ENCODE measurements at regions not wholly inside any gene's neighbourhood (a gene's known extent, or its start where the extent isn't known, plus 50 kb on each side); places are given as distances from the start of the nearest gene placed in this dataset.

DNA sequence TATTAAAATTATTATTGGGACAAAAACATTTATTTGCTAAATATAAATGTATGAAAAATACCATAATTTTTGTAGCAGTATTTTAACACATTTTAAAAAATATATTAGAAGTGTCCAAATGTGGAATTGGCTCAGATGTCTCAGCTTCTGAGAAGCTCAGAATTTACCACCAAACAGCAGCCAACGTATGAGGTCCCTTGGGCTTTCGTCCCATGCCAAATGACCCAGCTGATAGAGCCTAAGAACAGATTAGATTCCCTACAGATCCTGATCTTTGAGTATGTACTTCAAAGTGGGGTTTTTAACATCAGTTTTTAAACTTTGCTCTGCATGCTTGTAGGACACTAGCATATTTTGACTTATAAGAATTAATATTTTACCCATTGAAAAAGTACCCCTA is 77.3 kb upstream of the RPS23 start (continued):
- TF ChIP-seq, protein P1, sequence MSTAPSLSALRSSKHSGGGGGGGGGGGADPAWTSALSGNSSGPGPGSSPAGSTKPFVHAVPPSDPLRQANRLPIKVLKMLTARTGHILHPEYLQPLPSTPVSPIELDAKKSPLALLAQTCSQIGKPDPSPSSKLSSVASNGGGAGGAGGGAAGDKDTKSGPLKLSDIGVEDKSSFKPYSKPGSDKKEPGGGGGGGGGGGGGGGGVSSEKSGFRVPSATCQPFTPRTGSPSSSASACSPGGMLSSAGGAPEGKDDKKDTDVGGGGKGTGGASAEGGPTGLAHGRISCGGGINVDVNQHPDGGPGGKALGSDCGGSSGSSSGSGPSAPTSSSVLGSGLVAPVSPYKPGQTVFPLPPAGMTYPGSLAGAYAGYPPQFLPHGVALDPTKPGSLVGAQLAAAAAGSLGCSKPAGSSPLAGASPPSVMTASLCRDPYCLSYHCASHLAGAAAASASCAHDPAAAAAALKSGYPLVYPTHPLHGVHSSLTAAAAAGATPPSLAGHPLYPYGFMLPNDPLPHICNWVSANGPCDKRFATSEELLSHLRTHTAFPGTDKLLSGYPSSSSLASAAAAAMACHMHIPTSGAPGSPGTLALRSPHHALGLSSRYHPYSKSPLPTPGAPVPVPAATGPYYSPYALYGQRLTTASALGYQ (CRISPR knock-in tag; IDR thresholded peaks at IDR 0.05): no peak
- no peak for TF ChIP-seq MATR3 (CRISPR knock-in tag; IDR thresholded peaks at IDR 0.05)

DNA sequence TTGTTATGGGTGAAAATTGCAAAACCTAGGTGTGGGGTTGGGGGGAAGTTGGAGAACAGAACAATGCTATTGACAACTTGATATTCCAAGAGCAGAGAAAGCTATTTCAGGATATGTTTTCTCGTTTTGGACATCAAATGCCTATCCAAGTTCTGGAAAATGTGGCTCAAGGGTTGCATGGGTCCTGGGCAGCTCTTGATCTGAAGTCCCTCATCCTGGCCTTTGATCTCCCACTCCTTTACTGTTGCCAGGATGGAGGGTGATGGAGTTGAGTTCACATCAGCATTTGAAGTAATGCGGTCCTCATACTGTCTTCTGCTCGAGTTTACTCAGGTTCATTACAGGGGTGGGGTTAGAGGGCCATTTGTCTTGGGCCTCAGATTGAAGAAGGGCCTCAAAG is 76.9 kb upstream of the RPS23 start:
- H3K36me3 ChIP-seq (replicated peaks in 1 of 2; ENCODE audit: control insufficient read depth in 1 of 2, insufficient read depth in 2 of 2, low read length in 2 of 2): no peaks in the 10 kb centered on the region
- H3K27ac ChIP-seq (ENCODE audit: extremely low read length, insufficient read depth, low read length): no peak overlapping the region
- no peak overlapping the region for H2AFZ ChIP-seq (ENCODE audit: low read length)
- CTCF ChIA-PET (ENCODE audit: low intra/inter-chr PET ratio, low total read pairs): no interaction called here
- BruUV-seq (replicated peaks): no TSS peak
- in situ Hi-C loops (cut with HindIII; ENCODE audit: extremely low pct_ligation_motif_present, low pct_unique_long_range_greater_than_20kb) (loop anchor here (25.0 kb wide), 2 partner anchors 282 to 732 kb away; partner anchors contain the start of genes TMEM167A and XRCC4), intact Hi-C loops (cut with micrococcal nuclease; ENCODE audit: unreplicated experiment) (loop anchor here (10.0 kb wide), 3 partner anchors 140 to 720 kb away; partner anchors contain the start of genes TMEM167A and XRCC4)
- no peaks in the 10 kb centered on the region for H3K79me2 ChIP-seq (ENCODE audit: insufficient read depth, low read length)
- WGBS (ENCODE audit: low lambda C conversion rate): 68% methylated on average over 3 of the region's 3 CpGs
- H3K4me1 ChIP-seq (ENCODE audit: insufficient read depth, low read length): peaks cover 46% of the 10 kb centered on the region
- no peak for DNase-seq (ENCODE audit: low spot score)
- FAIRE-seq: no peak
- no peaks in the 10 kb centered on the region for H3K27me3 ChIP-seq (ENCODE audit: control insufficient read depth in 1 of 2, insufficient read depth in 2 of 2, low read length in 2 of 2)
- H3K9ac ChIP-seq (ENCODE audit: insufficient read depth, low read depth, low read length): no peak overlapping the region
- H3K9me3 ChIP-seq (ENCODE audit: low read length): no peaks in the 10 kb centered on the region
- no peaks in the 10 kb centered on the region for H4K20me1 ChIP-seq (ENCODE audit: insufficient read depth, low read length)
- H3K4me2 ChIP-seq (ENCODE audit: low read depth, low read length): no peak overlapping the region
- POLR2A ChIA-PET: no interaction called here
- no peak for ATAC-seq
- no peak overlapping the region for H3K4me3 ChIP-seq (replicated peaks in 1 of 3; ENCODE audit: insufficient read depth in 1 of 3, low read depth in 2 of 3, low read length in 3 of 3)
- TF ChIP-seq ZNF549 (CRISPR knock-in tag; IDR thresholded peaks at IDR 0.05): no peak
- TF ChIP-seq, protein P2, sequence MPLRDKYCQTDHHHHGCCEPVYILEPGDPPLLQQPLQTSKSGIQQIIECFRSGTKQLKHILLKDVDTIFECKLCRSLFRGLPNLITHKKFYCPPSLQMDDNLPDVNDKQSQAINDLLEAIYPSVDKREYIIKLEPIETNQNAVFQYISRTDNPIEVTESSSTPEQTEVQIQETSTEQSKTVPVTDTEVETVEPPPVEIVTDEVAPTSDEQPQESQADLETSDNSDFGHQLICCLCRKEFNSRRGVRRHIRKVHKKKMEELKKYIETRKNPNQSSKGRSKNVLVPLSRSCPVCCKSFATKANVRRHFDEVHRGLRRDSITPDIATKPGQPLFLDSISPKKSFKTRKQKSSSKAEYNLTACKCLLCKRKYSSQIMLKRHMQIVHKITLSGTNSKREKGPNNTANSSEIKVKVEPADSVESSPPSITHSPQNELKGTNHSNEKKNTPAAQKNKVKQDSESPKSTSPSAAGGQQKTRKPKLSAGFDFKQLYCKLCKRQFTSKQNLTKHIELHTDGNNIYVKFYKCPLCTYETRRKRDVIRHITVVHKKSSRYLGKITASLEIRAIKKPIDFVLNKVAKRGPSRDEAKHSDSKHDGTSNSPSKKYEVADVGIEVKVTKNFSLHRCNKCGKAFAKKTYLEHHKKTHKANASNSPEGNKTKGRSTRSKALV (CRISPR knock-in tag; IDR thresholded peaks at IDR 0.05): no peak
- TF ChIP-seq ZSCAN25 (CRISPR knock-in tag; IDR thresholded peaks at IDR 0.05): no peak
- TF ChIP-seq, protein P3, sequence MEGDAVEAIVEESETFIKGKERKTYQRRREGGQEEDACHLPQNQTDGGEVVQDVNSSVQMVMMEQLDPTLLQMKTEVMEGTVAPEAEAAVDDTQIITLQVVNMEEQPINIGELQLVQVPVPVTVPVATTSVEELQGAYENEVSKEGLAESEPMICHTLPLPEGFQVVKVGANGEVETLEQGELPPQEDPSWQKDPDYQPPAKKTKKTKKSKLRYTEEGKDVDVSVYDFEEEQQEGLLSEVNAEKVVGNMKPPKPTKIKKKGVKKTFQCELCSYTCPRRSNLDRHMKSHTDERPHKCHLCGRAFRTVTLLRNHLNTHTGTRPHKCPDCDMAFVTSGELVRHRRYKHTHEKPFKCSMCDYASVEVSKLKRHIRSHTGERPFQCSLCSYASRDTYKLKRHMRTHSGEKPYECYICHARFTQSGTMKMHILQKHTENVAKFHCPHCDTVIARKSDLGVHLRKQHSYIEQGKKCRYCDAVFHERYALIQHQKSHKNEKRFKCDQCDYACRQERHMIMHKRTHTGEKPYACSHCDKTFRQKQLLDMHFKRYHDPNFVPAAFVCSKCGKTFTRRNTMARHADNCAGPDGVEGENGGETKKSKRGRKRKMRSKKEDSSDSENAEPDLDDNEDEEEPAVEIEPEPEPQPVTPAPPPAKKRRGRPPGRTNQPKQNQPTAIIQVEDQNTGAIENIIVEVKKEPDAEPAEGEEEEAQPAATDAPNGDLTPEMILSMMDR (CRISPR knock-in tag; IDR thresholded peaks at IDR 0.05): no peak
- no peak for TF ChIP-seq TCF12 (IDR thresholded peaks at IDR 0.05)
- no peak for TF ChIP-seq TCF12 (CRISPR knock-in tag; IDR thresholded peaks at IDR 0.05)
- TF ChIP-seq HNF4G (IDR thresholded peaks at IDR 0.05; ENCODE audit: borderline replicate concordance, low read depth, low read length): no peak
- no peak for TF ChIP-seq HNF4G (CRISPR knock-in tag; IDR thresholded peaks at IDR 0.05; ENCODE audit: borderline replicate concordance, low read depth)
- no peak for TF ChIP-seq ZNF33B (CRISPR knock-in tag; IDR thresholded peaks at IDR 0.05)
- TF ChIP-seq ZNF558 (CRISPR knock-in tag; IDR thresholded peaks at IDR 0.05; ENCODE audit: borderline replicate concordance): no peak
- no peak for TF ChIP-seq ZNF644 (CRISPR knock-in tag; IDR thresholded peaks at IDR 0.05; ENCODE audit: low read depth)
- TF ChIP-seq, protein P4, sequence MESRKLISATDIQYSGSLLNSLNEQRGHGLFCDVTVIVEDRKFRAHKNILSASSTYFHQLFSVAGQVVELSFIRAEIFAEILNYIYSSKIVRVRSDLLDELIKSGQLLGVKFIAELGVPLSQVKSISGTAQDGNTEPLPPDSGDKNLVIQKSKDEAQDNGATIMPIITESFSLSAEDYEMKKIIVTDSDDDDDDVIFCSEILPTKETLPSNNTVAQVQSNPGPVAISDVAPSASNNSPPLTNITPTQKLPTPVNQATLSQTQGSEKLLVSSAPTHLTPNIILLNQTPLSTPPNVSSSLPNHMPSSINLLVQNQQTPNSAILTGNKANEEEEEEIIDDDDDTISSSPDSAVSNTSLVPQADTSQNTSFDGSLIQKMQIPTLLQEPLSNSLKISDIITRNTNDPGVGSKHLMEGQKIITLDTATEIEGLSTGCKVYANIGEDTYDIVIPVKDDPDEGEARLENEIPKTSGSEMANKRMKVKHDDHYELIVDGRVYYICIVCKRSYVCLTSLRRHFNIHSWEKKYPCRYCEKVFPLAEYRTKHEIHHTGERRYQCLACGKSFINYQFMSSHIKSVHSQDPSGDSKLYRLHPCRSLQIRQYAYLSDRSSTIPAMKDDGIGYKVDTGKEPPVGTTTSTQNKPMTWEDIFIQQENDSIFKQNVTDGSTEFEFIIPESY (CRISPR knock-in tag; IDR thresholded peaks at IDR 0.05): no peak
- TF ChIP-seq, protein P5, sequence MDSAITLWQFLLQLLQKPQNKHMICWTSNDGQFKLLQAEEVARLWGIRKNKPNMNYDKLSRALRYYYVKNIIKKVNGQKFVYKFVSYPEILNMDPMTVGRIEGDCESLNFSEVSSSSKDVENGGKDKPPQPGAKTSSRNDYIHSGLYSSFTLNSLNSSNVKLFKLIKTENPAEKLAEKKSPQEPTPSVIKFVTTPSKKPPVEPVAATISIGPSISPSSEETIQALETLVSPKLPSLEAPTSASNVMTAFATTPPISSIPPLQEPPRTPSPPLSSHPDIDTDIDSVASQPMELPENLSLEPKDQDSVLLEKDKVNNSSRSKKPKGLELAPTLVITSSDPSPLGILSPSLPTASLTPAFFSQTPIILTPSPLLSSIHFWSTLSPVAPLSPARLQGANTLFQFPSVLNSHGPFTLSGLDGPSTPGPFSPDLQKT (CRISPR knock-in tag; IDR thresholded peaks at IDR 0.05; ENCODE audit: borderline replicate concordance): no peak
- TF ChIP-seq KLF11 (CRISPR knock-in tag; IDR thresholded peaks at IDR 0.05): no peak

All from HepG2 (cell line).